ENCODE measurements at regions not wholly inside any gene's neighbourhood (a gene's known extent, or its start where the extent isn't known, plus 50 kb on each side); places are given as distances from the start of the nearest gene placed in this dataset.

DNA sequence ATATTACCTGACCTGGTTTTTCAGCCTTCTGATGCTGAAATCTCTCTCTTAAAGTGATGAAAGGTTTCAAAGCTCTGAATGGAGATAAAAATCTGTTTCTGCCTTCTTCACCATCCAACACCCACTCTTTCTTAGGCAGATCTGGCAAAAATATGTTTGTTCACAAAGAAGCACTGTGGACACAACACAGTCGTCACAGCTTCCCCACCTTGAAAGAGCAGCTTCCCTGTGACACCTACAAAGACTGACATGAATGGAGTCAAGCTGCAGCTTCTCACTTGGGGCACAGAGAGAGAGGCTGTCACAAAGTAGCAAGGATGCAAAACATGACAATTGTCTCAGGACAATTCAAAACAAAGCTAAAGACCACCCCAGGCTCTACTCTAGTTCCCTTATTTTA is 86.5 kb downstream of the ICOS start:
- no peak overlapping the region for H3K4me3 Mint-ChIP-seq
- H3K27ac Mint-ChIP-seq, result no peak overlapping the region
- no peak overlapping the region for H2AFZ ChIP-seq (ENCODE audit: low read length)

More for the DNA sequence above, 86.5 kb downstream of the ICOS start:
- Histone ChIP-seq H3K27ac (ENCODE audit: insufficient read length, low read depth, low read length) (no peak overlapping the region), H3K14ac (ENCODE audit: insufficient read depth, low read length) (no peak overlapping the region), H3K18ac (ENCODE audit: insufficient read length, low read depth, low read length) (no peak overlapping the region), H4K91ac (ENCODE audit: insufficient read length, low read depth, low read length) (no peak overlapping the region), H4K5ac (ENCODE audit: insufficient read length, low read depth, low read length) (no peak overlapping the region), H2BK20ac (ENCODE audit: low read depth, low read length, poor library complexity, severe bottlenecking) (no peak overlapping the region), H2BK12ac (ENCODE audit: insufficient read length, low read depth, low read length) (no peak overlapping the region), H3K27me3 (ENCODE audit: insufficient read depth, low read length) (no peaks in the 10 kb centered on the region), H2BK15ac (ENCODE audit: low read depth, low read length) (no peak overlapping the region), H2AK5ac (ENCODE audit: insufficient read length, low read length) (no peak overlapping the region), H3T11ph (ENCODE audit: low read length) (no peak overlapping the region), H3K56ac (ENCODE audit: insufficient read length, low read depth, low read length) (no peak overlapping the region), H3K4ac (ENCODE audit: low read depth, low read length) (no peak overlapping the region), H3K9me3 (ENCODE audit: control insufficient read depth, low read depth, low read length) (no peaks in the 10 kb centered on the region), H3K4me1 (ENCODE audit: insufficient read depth, low read length) (no peaks in the 10 kb centered on the region), H4K8ac (replicated peaks; ENCODE audit: insufficient read length, low read depth, low read length) (no peak overlapping the region), H3K9ac (ENCODE audit: extremely low read depth, insufficient read length, low read length) (no peak overlapping the region), H3K23ac (ENCODE audit: insufficient read length, low read depth, low read length) (no peak overlapping the region), H2BK120ac (ENCODE audit: low read depth, low read length, poor library complexity, severe bottlenecking) (no peak overlapping the region), H3K79me1 (ENCODE audit: insufficient read depth, low read depth, low read length, poor library complexity, severe bottlenecking) (no peaks in the 10 kb centered on the region), H2BK5ac (ENCODE audit: insufficient read length, low read length) (no peak overlapping the region), H3K23me2 (ENCODE audit: insufficient read length, low read depth, low read length, poor library complexity, severe bottlenecking) (no peaks in the 10 kb centered on the region), H3K79me2 (ENCODE audit: insufficient read depth, low read length) (0 out of 2 replicates have a peak, but pooled peaks cover 2% of the 10 kb centered on the region), H4K20me1 (ENCODE audit: control insufficient read depth, insufficient read depth, insufficient read length) (no peaks in the 10 kb centered on the region), H3K4me2 (ENCODE audit: insufficient read depth, insufficient read length, low read length) (no peak overlapping the region)
- Mint-ChIP-seq H3K9me3 (no peaks in the 10 kb centered on the region), H3K36me3 (ENCODE audit: insufficient read depth in 1 of 3, low read depth in 3 of 3) (no peaks in the 10 kb centered on the region), H3K27me3 (ENCODE audit: low read depth) (peaks cover 4% of the 10 kb centered on the region; the same call in 1 of the 2 replicates), H3K4me1 (no peaks in the 10 kb centered on the region)
- no CpG with 5 or more reads among the region's 1 CpG for WGBS (ENCODE audit: extremely low coverage, insufficient read length, low lambda C conversion rate)
- DNase-seq, result no peak
- TF ChIP-seq CTCF (conservative IDR thresholded peaks at IDR 0.05), result no peak

Data from H9 (cell line).